Fibroblast of lung (primary cell): ENCODE measurements at regions not wholly inside any gene's neighbourhood (a gene's known extent, or its start where the extent isn't known, plus 50 kb on each side); places are given as distances from the start of the nearest gene placed in this dataset.

Source experiments
- CTCF ChIP-seq, 2 donors: IDR thresholded peaks in 1 of 2; conservative IDR thresholded peaks in 1 of 2; 1 replicate in 1 of 2; 2 replicates in 1 of 2; pipeline ENCODE4 v1.5.1; 2011 to 2012; ENCODE audit warnings: low read length in 2 of 2, control low read depth in 1 of 2, inconsistent platforms in 1 of 2, low read depth in 1 of 2, mild to moderate bottlenecking in 1 of 2
- EZH2 ChIP-seq: IDR thresholded peaks from 2 replicates; pipeline ENCODE4 v1.5.1; 2012; ENCODE audit warnings: low read length, control low read depth, mild to moderate bottlenecking; ENCODE audit errors: missing control alignments

- TF ChIP-seq CTCF (conservative IDR thresholded peaks at IDR 0.05 in 1 of 2, IDR thresholded peaks at IDR 0.05 in 1 of 2; ENCODE audit: low read depth in 1 of 2, low read length in 2 of 2) (no peak), EZH2 (no peak)
These were observed 300.1 kb downstream of the SAMD5 start for GRCh38 chr6:147808640-147809039.
